ENCODE measurements at regions not wholly inside any gene's neighbourhood (a gene's known extent, or its start where the extent isn't known, plus 50 kb on each side); places are given as distances from the start of the nearest gene placed in this dataset.

- FAIRE-seq (no peak), DNase-seq (ENCODE audit: extremely low read depth in 1 of 4, low spot score in 3 of 4) (no peak), ATAC-seq (no peak)
- in situ Hi-C loops (cut with MboI), result no loop called here
- WGBS (ENCODE audit: insufficient coverage, low coverage, missing lambda C conversion rate), result 1% methylated on average over 8 of the region's 8 CpGs
- H3K4me2 ChIP-seq (ENCODE audit: insufficient read depth, low read length), result no peak overlapping the region
- no peaks in the 10 kb centered on the region for H3K9me1 ChIP-seq (ENCODE audit: control insufficient read depth, insufficient read depth, low read length)
- H3K36me3 ChIP-seq (ENCODE audit: control insufficient read depth, insufficient read depth, low read length), result no peaks in the 10 kb centered on the region
- H3K4me1 ChIP-seq (replicated peaks in 1 of 2; ENCODE audit: control insufficient read depth in 2 of 2, insufficient read depth in 2 of 2, low read length in 2 of 2), result no peaks in the 10 kb centered on the region
- no TSS peak for BruUV-seq (replicated peaks)
- intact Hi-C loops (cut with micrococcal nuclease), result no loop called here
- no peak overlapping the region for H3K27ac ChIP-seq (ENCODE audit: extremely low read depth, low read depth, low read length)
- POLR2A ChIA-PET, result interaction anchor here (1.0 kb wide), 1 partner anchor 19 kb away, joined by 3 read pairs; no protein-coding TSS in a partner anchor
- H3K9me3 ChIP-seq (replicated peaks; ENCODE audit: control insufficient read depth, insufficient read depth, low read depth, low read length), result no peaks in the 10 kb centered on the region
- no peak overlapping the region for H3K9ac ChIP-seq (ENCODE audit: insufficient read depth in 1 of 2, low read depth in 2 of 2, low read length in 2 of 2)
- no peak overlapping the region for H3K4me3 ChIP-seq
- CTCF ChIA-PET (ENCODE audit: low intra/inter-chr PET ratio), result interaction anchor here (0.7 kb wide), 1 partner anchor 216 kb away, joined by 3 read pairs; no protein-coding TSS in a partner anchor
- no peaks in the 10 kb centered on the region for H3K79me2 ChIP-seq (ENCODE audit: control insufficient read depth, insufficient read depth, low read length)
- H3K27me3 ChIP-seq (ENCODE audit: control insufficient read depth in 2 of 2, insufficient read depth in 2 of 2, low read length in 2 of 2), result peaks cover 13 to 56% of the 10 kb centered on the region in 2 experiments; a peak in 4 of 5 replicates
- 0 out of 2 replicates have a peak, but pooled peaks cover 16% of the 10 kb centered on the region for H4K20me1 ChIP-seq (replicated peaks; ENCODE audit: control insufficient read depth, insufficient read depth, low read length)
- no peak overlapping the region for H2AFZ ChIP-seq (ENCODE audit: low read depth, low read length)
- TF ChIP-seq BRD4 (IDR thresholded peaks at IDR 0.05) (no peak), CBFB (CRISPR knock-in tag; IDR thresholded peaks at IDR 0.05) (no peak), ILF3 (IDR thresholded peaks at IDR 0.05; ENCODE audit: borderline replicate concordance) (no peak), ZFP30 (CRISPR knock-in tag; IDR thresholded peaks at IDR 0.05; ENCODE audit: borderline replicate concordance) (no peak), U2AF1 (optimal IDR thresholded peaks at IDR 0.05; ENCODE audit: low read depth, low read length) (no peak), ETS1 (conservative IDR thresholded peaks at IDR 0.05; ENCODE audit: control insufficient read depth, low read depth, low read length) (no peak), MTA3 (IDR thresholded peaks at IDR 0.05; ENCODE audit: borderline replicate concordance) (no peak), ZNF740 (CRISPR knock-in tag; IDR thresholded peaks at IDR 0.05) (no peak), ZNF740 (tag; IDR thresholded peaks at IDR 0.05) (no peak), ZNF699 (CRISPR knock-in tag; IDR thresholded peaks at IDR 0.05; ENCODE audit: insufficient replicate concordance) (no peak), ZNF696 (CRISPR knock-in tag; conservative IDR thresholded peaks at IDR 0.05) (no peak), SMAD3 (CRISPR knock-in tag; conservative IDR thresholded peaks at IDR 0.05) (no peak), KLF1 (tag; IDR thresholded peaks at IDR 0.05) (no peak), ZKSCAN3 (CRISPR knock-in tag; IDR thresholded peaks at IDR 0.05) (no peak), ZNF274 (IDR thresholded peaks at IDR 0.05; ENCODE audit: borderline replicate concordance, low read depth, low read length) (no peak), HOXB6 (CRISPR knock-in tag; IDR thresholded peaks at IDR 0.05; ENCODE audit: borderline replicate concordance) (no peak)
- TF ChIP-seq, protein P1, sequence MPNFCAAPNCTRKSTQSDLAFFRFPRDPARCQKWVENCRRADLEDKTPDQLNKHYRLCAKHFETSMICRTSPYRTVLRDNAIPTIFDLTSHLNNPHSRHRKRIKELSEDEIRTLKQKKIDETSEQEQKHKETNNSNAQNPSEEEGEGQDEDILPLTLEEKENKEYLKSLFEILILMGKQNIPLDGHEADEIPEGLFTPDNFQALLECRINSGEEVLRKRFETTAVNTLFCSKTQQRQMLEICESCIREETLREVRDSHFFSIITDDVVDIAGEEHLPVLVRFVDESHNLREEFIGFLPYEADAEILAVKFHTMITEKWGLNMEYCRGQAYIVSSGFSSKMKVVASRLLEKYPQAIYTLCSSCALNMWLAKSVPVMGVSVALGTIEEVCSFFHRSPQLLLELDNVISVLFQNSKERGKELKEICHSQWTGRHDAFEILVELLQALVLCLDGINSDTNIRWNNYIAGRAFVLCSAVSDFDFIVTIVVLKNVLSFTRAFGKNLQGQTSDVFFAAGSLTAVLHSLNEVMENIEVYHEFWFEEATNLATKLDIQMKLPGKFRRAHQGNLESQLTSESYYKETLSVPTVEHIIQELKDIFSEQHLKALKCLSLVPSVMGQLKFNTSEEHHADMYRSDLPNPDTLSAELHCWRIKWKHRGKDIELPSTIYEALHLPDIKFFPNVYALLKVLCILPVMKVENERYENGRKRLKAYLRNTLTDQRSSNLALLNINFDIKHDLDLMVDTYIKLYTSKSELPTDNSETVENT (CRISPR knock-in tag; IDR thresholded peaks at IDR 0.05), result no peak
Observed at GRCh38 chr11:70672991-70673653, 274.8 kb downstream of the CTTN start.

Data from K562 (cell line).